Tibial artery (tissue), 4 donors: ENCODE measurements at regions not wholly inside any gene's neighbourhood (a gene's known extent, or its start where the extent isn't known, plus 50 kb on each side); places are given as distances from the start of the nearest gene placed in this dataset.
"Not testable (repeated sequence)": the region's sequence is repeated elsewhere in the genome, so short reads cannot be mapped to it uniquely, and the experiment has no call there.

Source experiments
- DNase-seq, 2 donors: peaks; one replicate each; pipeline ENCODE4 v3.0.0-alpha.2; 2019
- H3K27ac ChIP-seq, 2 donors: fragments of 200-600 bp; sonication (generic) in 1 of 2; 1 replicate in 1 of 2; 2 replicates in 1 of 2; pipeline ENCODE4 v1.5.1; 2018 to 2019; ENCODE audit warnings: mild to moderate bottlenecking in 1 of 2
- H3K27me3 ChIP-seq, 2 donors: fragments of 200-600 bp; sonication (generic) in 1 of 2; one replicate each; pipeline versions ENCODE4 v1.5.1 to v1.6.0; 2016 to 2019
- H3K36me3 ChIP-seq, 3 donors: fragments of 200-600 bp; sonication (generic) in 2 of 3; one replicate each; pipeline ENCODE4 v1.5.1; 2016 to 2019; ENCODE audit warnings: mild to moderate bottlenecking in 2 of 3
- H3K4me1 ChIP-seq, 4 donors: fragments of 200-600 bp; sonication (generic) in 2 of 4; 1 replicate in 3 of 4; 2 replicates in 1 of 4; pipeline ENCODE4 v1.5.1; 2016 to 2019
- H3K4me3 ChIP-seq, 2 donors: fragments of 200-600 bp; sonication (generic) in 1 of 2; 1 replicate in 1 of 2; 2 replicates in 1 of 2; pipeline ENCODE4 v1.5.1; 2018 to 2019; ENCODE audit warnings: mild to moderate bottlenecking in 2 of 2
- H3K9me3 ChIP-seq, 3 donors: fragments of 200-600 bp; sonication (generic) in 1 of 3; one replicate each; pipeline ENCODE4 v1.5.1; 2016 to 2019
- intact Hi-C: fragments of 100-400 bp; cut with DNase I; formaldehyde crosslinking; loops from one replicate; pipeline ENCODE4 v1.15.0; 2023; ENCODE audit warnings: low total_unique reads
- TF ChIP-seq, protein P1 (sequence below), 2 experiments: fragments of 200-600 bp in 1 of 2; fragments of 450-650 bp in 1 of 2; IDR thresholded peaks; one replicate each; pipeline ENCODE4 v1.5.1; 2017 to 2019; ENCODE audit warnings: antibody characterized with exemption in 2 of 2, mild to moderate bottlenecking in 1 of 2, moderate library complexity in 1 of 2

DNA sequence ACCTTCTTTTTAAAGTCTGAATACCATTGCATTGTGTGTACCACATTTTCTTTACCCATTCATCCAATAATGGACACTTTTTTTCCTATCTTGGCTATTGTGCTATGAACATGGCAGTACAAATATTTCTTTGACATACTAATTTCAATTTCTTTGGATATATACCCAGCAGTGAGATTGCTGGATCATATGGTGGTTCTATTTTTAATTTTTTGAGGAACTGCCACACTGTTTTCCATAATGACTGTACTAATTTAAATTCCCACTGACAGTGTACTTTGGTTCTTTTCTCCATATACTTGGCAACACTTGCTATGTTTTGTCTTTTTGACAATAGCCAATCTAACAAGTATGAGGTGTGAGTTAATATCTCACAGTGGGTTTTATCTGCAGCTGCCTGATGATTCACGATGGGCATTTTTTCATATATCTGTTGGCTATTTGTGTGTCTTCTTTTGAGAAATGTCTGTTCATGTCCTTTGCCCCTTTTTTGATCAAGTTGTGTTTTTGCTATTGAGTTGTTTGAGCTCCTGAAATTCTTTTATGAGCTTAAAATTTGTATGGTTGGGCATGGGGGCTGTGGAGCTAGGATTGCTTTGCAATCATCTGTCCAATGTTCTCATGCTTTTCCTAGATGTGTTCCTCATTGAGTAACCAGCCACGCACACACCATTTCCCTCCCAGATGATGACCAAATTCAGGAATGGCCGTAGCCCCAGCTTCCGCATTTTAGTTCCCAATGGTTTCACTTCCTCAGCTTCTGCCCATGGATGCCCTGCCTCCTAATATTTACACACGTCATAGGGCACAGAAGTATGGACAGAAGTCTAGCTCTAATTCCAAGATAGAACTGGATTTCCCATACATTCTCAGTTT lies 380.0 kb upstream of the SGCG start:
- intact Hi-C loops = no loop called here
- no peak overlapping the region for H3K4me3 ChIP-seq
- no peaks in the 10 kb centered on the region for H3K27me3 ChIP-seq
- no peak overlapping the region for H3K27ac ChIP-seq
- TF ChIP-seq, protein P1, sequence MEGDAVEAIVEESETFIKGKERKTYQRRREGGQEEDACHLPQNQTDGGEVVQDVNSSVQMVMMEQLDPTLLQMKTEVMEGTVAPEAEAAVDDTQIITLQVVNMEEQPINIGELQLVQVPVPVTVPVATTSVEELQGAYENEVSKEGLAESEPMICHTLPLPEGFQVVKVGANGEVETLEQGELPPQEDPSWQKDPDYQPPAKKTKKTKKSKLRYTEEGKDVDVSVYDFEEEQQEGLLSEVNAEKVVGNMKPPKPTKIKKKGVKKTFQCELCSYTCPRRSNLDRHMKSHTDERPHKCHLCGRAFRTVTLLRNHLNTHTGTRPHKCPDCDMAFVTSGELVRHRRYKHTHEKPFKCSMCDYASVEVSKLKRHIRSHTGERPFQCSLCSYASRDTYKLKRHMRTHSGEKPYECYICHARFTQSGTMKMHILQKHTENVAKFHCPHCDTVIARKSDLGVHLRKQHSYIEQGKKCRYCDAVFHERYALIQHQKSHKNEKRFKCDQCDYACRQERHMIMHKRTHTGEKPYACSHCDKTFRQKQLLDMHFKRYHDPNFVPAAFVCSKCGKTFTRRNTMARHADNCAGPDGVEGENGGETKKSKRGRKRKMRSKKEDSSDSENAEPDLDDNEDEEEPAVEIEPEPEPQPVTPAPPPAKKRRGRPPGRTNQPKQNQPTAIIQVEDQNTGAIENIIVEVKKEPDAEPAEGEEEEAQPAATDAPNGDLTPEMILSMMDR (IDR thresholded peaks at IDR 0.05) = no peak
- no peaks in the 10 kb centered on the region for H3K9me3 ChIP-seq
- peak; percentile 68 to 75 for DNase-seq
- no peaks in the 10 kb centered on the region for H3K4me1 ChIP-seq
- H3K36me3 ChIP-seq = no peaks in the 10 kb centered on the region

- H3K4me1 ChIP-seq = no peaks in the 10 kb centered on the region
- intact Hi-C loops = no loop called here
- H3K36me3 ChIP-seq = no peaks in the 10 kb centered on the region
- DNase-seq = no peak
- H3K4me3 ChIP-seq = no peak overlapping the region
- no peak overlapping the region for H3K27ac ChIP-seq
- H3K27me3 ChIP-seq = no peaks in the 10 kb centered on the region
- TF ChIP-seq, protein P1 (IDR thresholded peaks at IDR 0.05) = peak in 1 of 2 experiments; percentile 18
- H3K9me3 ChIP-seq = no peaks in the 10 kb centered on the region
These were observed 379.3 kb upstream of the SGCG start for GRCh38 chr13:22801402-22802003.

GRCh38 chr13:22812793-22813192 lies 368.0 kb upstream of the SGCG start:
- intact Hi-C loops = no loop called here
- peak in 1 of 2 donors; percentile 39 for DNase-seq
- H3K36me3 ChIP-seq = no peaks in the 10 kb centered on the region

GRCh38 chr13:22813531-22814377 lies 367.0 kb upstream of the SGCG start:
- H3K9me3 ChIP-seq, DNase-seq, H3K4me1 ChIP-seq, H3K36me3 ChIP-seq, H3K27ac ChIP-seq, H3K27me3 ChIP-seq, intact Hi-C loops, H3K4me3 ChIP-seq: not testable (repeated sequence)

More at GRCh38 chr13:22812793-22813192, 368.0 kb upstream of the SGCG start:
- peaks cover 0 to 10% (median 4%) of the 10 kb centered on the region in 4 donors for H3K4me1 ChIP-seq
- TF ChIP-seq, protein P1 (IDR thresholded peaks at IDR 0.05) = no peak
- no peak overlapping the region for H3K4me3 ChIP-seq
- H3K27me3 ChIP-seq = no peaks in the 10 kb centered on the region
- no peaks in the 10 kb centered on the region for H3K9me3 ChIP-seq
- H3K27ac ChIP-seq = no peak overlapping the region

- DNase-seq, H3K4me3 ChIP-seq, H3K27ac ChIP-seq, H3K9me3 ChIP-seq, H3K36me3 ChIP-seq, intact Hi-C loops, H3K27me3 ChIP-seq, H3K4me1 ChIP-seq: not testable (repeated sequence)
These were observed 366.3 kb upstream of the SGCG start for GRCh38 chr13:22814433-22814832.

DNA sequence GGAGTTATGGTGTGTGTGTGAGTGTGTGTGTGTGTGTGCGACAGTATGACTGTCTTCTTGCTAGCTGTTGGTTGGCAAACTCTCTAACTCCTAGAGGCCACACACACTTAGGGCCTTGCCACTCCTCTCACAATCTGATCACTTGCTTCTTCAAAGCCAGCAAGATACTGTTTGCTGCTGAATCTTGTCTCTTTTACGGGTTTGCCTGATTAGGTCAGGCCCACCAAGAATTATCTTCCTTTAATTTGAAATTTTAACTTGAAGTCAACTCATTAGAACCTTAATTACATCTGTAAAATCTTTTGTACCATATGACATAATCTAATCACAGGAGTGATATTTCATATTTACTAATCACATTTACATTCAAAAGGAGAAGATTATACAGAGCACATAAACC lies 359.2 kb upstream of the SGCG start:
- Histone ChIP-seq H3K9me3 (no peaks in the 10 kb centered on the region), H3K4me1 (no peaks in the 10 kb centered on the region), H3K4me3 (no peak overlapping the region), H3K27me3 (no peaks in the 10 kb centered on the region), H3K27ac (no peak overlapping the region), H3K36me3 (no peaks in the 10 kb centered on the region)
- intact Hi-C loops = no loop called here
- no peak for DNase-seq
- TF ChIP-seq, protein P1 (IDR thresholded peaks at IDR 0.05) = no peak
